ENCODE measurements at regions not wholly inside any gene's neighbourhood (a gene's known extent, or its start where the extent isn't known, plus 50 kb on each side); places are given as distances from the start of the nearest gene placed in this dataset.

- TF ChIP-seq FOXM1 (IDR thresholded peaks at IDR 0.05; ENCODE audit: borderline replicate concordance): no peak
- TF ChIP-seq SP1 (IDR thresholded peaks at IDR 0.05): no peak
- no peak for TF ChIP-seq FOXK2 (IDR thresholded peaks at IDR 0.05)
- no peak for TF ChIP-seq L3MBTL2 (conservative IDR thresholded peaks at IDR 0.05)
- TF ChIP-seq TARDBP (IDR thresholded peaks at IDR 0.05): no peak
- TF ChIP-seq BHLHE40 (IDR thresholded peaks at IDR 0.05; ENCODE audit: borderline replicate concordance): no peak
- TF ChIP-seq, protein P1, sequence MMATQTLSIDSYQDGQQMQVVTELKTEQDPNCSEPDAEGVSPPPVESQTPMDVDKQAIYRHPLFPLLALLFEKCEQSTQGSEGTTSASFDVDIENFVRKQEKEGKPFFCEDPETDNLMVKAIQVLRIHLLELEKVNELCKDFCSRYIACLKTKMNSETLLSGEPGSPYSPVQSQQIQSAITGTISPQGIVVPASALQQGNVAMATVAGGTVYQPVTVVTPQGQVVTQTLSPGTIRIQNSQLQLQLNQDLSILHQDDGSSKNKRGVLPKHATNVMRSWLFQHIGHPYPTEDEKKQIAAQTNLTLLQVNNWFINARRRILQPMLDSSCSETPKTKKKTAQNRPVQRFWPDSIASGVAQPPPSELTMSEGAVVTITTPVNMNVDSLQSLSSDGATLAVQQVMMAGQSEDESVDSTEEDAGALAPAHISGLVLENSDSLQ (IDR thresholded peaks at IDR 0.05): no peak
- TF ChIP-seq SUZ12 (IDR thresholded peaks at IDR 0.05): no peak
- TF ChIP-seq ARNT (IDR thresholded peaks at IDR 0.05): no peak
Measured at GRCh38 chr13:60753641-60754040, 356.6 kb downstream of the TDRD3 start.
